ENCODE measurements at regions not wholly inside any gene's neighbourhood (a gene's known extent, or its start where the extent isn't known, plus 50 kb on each side); places are given as distances from the start of the nearest gene placed in this dataset.

DNA sequence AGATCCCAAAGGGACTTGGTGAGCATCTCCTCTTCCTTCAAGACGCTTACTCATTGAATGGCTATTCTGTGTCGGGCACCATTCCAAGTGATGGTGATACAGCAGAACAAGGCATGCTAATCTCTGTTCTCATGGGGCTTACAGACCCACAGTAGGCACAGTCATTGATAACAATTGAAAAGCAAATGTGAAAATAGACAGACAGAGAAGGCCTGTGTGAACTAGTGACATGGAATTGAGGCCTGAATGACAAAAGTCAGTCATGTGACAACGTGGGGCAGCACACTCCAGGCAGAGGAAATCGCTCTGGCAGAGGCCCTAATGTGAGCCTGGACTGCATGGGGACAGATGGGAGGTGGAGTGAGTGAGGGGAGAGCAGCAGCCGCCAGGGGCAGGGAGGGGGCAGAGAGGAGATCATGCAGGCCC, 70.7 kb upstream of the CPLX2 start:
- DNase-seq: no peak
- Mint-ChIP-seq H3K27me3 (ENCODE audit: low read depth, poor library complexity) (peaks cover 23% of the 10 kb centered on the region), H3K4me1 (peaks cover 27% of the 10 kb centered on the region), H3K9me3 (no peaks in the 10 kb centered on the region), H3K27ac (no peak overlapping the region), H3K36me3 (ENCODE audit: low read depth) (no peaks in the 10 kb centered on the region), H3K4me3 (no peak overlapping the region)
- TF ChIP-seq, protein P1, sequence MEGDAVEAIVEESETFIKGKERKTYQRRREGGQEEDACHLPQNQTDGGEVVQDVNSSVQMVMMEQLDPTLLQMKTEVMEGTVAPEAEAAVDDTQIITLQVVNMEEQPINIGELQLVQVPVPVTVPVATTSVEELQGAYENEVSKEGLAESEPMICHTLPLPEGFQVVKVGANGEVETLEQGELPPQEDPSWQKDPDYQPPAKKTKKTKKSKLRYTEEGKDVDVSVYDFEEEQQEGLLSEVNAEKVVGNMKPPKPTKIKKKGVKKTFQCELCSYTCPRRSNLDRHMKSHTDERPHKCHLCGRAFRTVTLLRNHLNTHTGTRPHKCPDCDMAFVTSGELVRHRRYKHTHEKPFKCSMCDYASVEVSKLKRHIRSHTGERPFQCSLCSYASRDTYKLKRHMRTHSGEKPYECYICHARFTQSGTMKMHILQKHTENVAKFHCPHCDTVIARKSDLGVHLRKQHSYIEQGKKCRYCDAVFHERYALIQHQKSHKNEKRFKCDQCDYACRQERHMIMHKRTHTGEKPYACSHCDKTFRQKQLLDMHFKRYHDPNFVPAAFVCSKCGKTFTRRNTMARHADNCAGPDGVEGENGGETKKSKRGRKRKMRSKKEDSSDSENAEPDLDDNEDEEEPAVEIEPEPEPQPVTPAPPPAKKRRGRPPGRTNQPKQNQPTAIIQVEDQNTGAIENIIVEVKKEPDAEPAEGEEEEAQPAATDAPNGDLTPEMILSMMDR (IDR thresholded peaks at IDR 0.05): no peak

DNA sequence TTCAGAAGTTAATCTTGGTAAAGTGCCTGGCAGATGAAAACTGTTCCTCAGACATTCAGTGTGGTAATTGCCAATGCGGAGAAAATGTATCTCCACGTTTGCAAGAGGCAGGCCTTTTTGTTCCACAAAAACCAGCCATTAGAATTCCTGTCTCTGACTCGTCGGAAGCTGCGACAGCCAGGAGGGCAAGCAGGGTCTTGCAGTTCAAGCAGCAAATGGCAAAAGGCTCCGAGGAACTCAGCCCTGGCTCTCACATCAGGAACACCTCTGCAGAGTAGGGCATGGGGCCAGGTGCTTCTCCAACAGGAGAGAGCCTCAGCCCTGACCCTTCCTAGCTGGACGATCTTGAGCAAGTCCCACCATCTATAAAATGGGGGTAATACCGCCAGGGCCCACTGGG, 69.0 kb upstream of the CPLX2 start:
- TF ChIP-seq, protein P1 (IDR thresholded peaks at IDR 0.05): no peak
- H3K27ac Mint-ChIP-seq: no peak overlapping the region
- no peaks in the 10 kb centered on the region for H3K9me3 Mint-ChIP-seq
- H3K27me3 Mint-ChIP-seq (ENCODE audit: low read depth, poor library complexity): peaks cover 21% of the 10 kb centered on the region
- no peaks in the 10 kb centered on the region for H3K36me3 Mint-ChIP-seq (ENCODE audit: low read depth)
- DNase-seq: no peak
- H3K4me1 Mint-ChIP-seq: peaks cover 20% of the 10 kb centered on the region
- no peak overlapping the region for H3K4me3 Mint-ChIP-seq

DNA sequence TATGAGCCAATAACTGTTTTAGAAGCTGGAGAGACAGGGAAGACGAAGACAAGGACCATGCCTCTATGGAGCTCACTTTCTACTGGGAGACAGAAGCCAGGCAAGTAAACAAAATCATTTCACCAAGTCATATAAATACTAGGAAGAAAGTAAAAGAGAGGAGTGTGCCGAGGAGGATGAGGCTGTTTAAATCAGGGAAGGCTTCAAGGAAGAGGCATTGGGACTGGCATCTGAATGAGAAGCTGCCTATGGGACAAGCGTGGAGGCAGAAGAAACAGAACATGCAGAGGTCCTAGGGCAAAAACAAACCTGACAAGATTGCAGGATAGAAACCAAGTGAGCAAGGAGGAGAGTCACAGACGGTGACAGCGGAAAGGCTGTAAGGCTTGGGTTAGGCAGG, 68.1 kb upstream of the CPLX2 start:
- no peaks in the 10 kb centered on the region for H3K36me3 Mint-ChIP-seq (ENCODE audit: low read depth)
- no peak for DNase-seq
- no peak overlapping the region for H3K27ac Mint-ChIP-seq
- peaks cover 21% of the 10 kb centered on the region for H3K27me3 Mint-ChIP-seq (ENCODE audit: low read depth, poor library complexity)
- H3K4me1 Mint-ChIP-seq: peaks cover 11% of the 10 kb centered on the region
- TF ChIP-seq, protein P1 (IDR thresholded peaks at IDR 0.05): no peak
- H3K9me3 Mint-ChIP-seq: no peaks in the 10 kb centered on the region
- H3K4me3 Mint-ChIP-seq: no peak overlapping the region

DNA sequence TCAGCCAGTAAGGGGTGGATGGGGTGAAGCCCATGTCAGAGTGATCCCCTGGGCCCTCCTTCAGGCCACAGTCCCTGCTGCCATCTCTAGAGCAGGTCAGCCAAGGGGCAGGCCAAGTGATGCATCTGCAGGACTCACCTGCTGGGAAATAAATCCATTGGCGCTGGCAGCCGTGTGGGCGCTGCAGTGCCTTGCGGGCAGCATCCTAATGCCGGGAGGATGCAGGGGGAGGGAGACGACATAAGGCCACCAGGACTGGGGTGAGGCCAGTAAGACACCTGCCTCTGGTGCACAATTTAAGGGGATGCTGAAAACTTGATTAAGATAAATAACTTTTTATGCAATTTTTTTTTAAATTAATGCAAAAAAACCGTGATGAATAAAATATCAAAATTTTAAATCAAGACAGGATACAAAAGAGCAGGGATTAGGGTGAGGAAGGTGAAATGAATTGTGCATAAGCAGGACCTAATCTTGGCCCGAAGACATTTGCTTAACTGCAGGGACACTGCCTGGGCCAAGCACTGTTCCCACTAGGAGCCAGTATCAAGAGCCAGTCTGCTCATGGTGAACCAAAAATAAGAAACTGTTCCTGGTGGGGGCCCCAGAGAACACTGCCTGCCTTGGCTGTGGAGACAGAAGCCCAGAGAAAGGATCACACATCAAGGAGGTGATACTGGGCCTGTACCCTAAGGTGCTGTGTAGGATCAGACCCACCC, 67.5 kb upstream of the CPLX2 start:
- Mint-ChIP-seq H3K36me3 (ENCODE audit: low read depth) (no peaks in the 10 kb centered on the region), H3K4me1 (peaks cover 5% of the 10 kb centered on the region), H3K27ac (no peak overlapping the region), H3K27me3 (ENCODE audit: low read depth, poor library complexity) (peaks cover 21% of the 10 kb centered on the region), H3K9me3 (no peaks in the 10 kb centered on the region), H3K4me3 (no peak overlapping the region)
- DNase-seq: no peak
- TF ChIP-seq, protein P1 (IDR thresholded peaks at IDR 0.05): no peak

DNA sequence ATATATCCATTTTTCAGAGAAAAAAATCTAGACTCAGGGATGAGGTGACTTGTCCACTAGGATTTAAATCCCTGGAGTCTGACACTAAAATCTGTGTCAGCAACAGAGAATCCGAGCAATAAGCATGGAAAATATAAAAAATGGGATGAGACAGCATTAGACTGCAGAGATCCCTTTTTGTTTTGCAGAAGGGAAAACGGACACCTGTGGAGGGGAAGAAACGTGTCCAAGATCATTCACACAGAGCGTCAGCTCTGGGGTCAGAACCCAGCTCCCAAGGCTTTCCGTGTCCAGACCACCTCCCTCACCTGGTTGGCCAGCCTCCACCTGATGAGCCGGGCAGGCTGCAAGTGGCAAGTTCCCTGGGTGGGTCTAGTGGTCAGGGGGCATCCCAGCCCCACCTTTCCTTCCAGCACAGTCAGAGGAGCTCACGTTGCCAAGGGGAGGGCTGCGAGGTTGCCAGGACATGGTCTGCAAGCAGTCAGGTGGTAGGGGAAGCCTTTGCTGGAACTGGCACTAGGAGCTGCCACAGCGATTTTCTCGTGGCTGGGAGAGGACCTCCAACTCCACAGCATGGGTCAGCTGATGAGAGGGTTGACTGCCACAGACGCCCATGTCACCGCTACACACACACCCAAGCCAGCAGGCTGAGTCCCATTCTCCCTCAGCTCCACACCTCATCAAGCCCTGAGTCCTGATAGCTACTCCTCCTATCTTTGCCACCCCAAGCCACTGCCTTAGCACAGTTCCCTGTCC, 65.9 kb upstream of the CPLX2 start:
- TF ChIP-seq, protein P1 (IDR thresholded peaks at IDR 0.05): no peak
- H3K4me1 Mint-ChIP-seq: peaks cover 12% of the 10 kb centered on the region
- peaks cover 18% of the 10 kb centered on the region for H3K27me3 Mint-ChIP-seq (ENCODE audit: low read depth, poor library complexity)
- DNase-seq: no peak
- no peak overlapping the region for H3K27ac Mint-ChIP-seq
- H3K4me3 Mint-ChIP-seq: no peak overlapping the region
- no peaks in the 10 kb centered on the region for H3K36me3 Mint-ChIP-seq (ENCODE audit: low read depth)
- no peaks in the 10 kb centered on the region for H3K9me3 Mint-ChIP-seq
